A549 (cell line): ENCODE measurements at regions not wholly inside any gene's neighbourhood (a gene's known extent, or its start where the extent isn't known, plus 50 kb on each side); places are given as distances from the start of the nearest gene placed in this dataset.

Source experiments
- SMC3 ChIP-seq: fragments of >200 bp; sonication (Bioruptor Twin); formaldehyde crosslinking; IDR thresholded peaks from 3 replicates; pipeline ENCODE4 v1.6.1; 2018; ENCODE audit warnings: inconsistent platforms
- TF ChIP-seq, protein P1 (sequence below): IDR thresholded peaks from 2 replicates; pipeline ENCODE4 v1.6.1; 2012

DNA sequence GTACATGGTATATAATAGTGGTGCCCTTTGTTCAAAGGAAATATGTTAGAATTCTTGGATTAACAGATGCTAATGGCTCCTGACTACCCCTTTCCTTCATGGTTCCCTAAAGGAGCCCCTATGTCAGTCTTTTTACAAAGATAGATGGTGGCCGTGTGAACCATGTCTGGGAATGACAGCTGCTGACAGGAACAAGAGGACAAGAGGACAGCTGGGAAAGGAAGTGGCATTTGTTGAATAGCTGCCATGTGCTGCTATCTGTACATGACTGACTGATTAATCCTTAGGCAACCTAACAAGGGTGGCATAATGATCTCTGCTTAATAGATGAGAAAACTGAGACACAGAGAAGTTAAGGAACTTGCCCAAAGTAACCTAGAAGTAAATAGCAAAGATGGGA lies 321.7 kb downstream of the ZNF621 start:
- TF ChIP-seq SMC3: no peak
- TF ChIP-seq, protein P1, sequence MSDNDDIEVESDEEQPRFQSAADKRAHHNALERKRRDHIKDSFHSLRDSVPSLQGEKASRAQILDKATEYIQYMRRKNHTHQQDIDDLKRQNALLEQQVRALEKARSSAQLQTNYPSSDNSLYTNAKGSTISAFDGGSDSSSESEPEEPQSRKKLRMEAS: no peak
